ENCODE measurements at regions not wholly inside any gene's neighbourhood (a gene's known extent, or its start where the extent isn't known, plus 50 kb on each side); places are given as distances from the start of the nearest gene placed in this dataset.
"Not testable (repeated sequence)": the region's sequence is repeated elsewhere in the genome, so short reads cannot be mapped to it uniquely, and the experiment has no call there.

DNA sequence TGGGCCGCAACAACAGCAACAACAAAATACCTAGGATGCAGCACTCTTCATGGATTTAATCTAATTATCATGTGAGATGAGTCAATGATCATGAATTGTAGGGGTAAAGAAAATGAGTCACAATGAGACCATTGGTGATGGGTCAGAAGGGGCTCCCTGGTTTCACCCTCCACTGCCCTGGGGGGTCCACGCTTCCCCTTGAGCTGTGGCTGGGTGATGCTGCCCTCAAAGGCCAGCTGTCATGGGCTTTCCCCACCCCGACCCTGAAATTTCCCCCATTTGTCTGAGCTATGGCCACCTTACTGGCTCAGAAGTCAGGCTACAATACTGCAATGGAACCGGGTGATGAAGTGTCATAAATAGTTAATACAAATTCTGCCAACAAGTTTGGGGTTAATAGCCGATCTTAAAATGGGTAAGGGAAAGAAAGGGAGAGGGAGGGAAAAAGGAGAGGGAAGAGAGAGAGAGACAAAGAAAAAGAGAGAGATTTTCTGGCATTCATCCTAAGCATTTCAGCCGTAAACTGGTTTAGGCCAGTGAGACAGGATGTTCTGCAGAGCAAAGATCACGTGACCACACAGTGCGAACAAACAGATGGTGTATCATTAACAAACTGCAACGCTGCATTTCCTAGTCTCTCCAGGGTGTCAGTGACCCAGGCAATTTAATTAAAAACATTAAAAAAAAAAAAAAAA, 143.4 kb upstream of the ERRFI1 start:
- peak; percentile 92 for DNase-seq (ENCODE audit: low read depth)

DNA sequence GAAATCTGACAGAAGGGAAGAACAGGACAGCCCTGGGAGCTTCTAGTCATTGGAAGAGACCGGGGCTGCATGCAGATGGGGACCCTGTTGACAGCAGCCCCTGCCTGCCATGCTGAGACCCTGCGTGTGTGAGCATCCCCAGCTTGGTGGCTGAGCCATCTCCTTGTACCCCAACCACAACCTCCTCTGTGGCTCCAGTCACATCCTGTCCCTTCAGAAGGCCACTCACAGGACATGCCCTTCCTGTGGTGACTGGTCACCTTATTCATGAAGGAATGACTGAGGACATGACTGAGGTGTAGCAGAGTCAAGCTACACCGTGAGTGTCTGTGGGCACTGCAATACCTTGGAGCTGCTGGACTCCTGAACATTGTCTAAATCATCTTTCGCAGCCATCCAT, 141.8 kb upstream of the ERRFI1 start:
- DNase-seq (ENCODE audit: low read depth), result peak; percentile 52

DNA sequence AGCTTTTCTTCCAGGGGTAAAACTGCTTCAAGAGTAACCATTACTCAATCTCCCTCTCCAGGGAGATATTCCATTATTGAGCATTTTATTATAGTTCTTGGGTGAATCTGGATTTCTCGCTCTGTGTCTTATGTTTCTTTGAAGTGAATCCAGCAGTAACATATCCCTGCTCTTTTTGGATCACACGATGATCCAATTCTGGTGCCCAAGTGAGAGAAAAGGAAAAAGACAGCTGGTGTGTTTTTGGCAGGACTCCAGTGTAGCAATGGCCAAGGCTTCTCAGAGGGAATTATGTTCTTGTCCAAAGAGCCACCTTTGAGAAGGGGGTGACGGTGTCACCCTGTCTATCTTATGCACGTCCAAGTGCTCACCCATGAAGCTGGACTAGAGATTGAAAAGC, 140.3 kb upstream of the ERRFI1 start:
- DNase-seq (ENCODE audit: low read depth), result no peak

DNA sequence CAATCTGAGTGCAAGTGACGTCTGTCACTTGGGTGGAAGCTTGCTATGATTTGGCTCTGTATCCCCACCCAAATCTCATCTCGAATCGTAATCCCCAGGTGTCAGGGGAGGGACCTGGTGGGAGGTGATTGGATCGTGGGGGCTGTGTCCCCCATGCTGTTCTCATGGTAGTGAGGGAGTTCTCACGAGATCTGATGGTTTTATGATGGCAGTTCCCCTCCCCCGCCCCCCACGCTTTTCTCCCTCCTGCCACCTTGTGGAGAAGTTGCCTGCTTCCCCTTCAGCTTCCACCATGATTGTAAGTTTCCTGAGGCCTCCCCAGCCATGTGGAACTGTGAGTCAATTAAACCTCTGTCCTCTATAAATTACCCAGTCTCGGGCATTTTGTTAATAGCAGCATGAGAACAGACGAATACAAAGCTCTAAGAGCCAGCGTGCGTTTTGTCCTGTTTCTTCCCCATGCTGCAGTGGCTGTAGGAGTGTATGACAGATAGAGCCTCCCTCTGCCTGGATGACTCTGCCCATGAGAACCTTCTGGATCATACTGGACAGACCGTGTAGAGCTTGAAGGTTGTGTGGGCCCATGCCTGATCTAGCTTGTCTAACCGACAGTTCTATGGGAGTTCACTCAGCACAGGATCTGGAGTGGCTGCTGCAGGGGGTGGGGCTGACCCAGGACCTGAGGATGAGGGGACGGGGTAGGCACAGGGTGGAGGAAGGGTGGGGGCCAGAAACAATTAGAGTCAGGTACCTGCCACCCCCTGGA, 139.7 kb upstream of the ERRFI1 start:
- no peak for DNase-seq (ENCODE audit: low read depth)

DNA sequence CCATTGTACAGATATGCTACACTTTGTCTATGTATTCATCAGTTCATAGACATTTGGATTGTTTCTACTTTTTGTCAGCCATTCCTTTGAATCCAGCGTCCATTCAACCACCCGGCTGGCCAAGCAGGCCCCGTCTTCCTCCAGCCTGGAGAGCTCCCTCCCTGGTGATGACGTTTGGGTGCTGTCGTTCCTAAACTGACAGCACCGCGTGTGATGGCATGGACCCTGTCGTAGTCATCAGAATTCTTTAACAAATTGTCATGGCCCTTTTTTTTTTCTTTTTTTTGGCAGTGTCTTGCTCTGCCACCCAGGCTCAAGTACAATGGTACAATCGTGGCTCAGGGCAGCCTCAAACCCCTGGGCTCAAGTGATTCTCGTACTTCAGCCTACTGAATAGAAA, 138.6 kb upstream of the ERRFI1 start:
- no peak for DNase-seq (ENCODE audit: low read depth)

DNA sequence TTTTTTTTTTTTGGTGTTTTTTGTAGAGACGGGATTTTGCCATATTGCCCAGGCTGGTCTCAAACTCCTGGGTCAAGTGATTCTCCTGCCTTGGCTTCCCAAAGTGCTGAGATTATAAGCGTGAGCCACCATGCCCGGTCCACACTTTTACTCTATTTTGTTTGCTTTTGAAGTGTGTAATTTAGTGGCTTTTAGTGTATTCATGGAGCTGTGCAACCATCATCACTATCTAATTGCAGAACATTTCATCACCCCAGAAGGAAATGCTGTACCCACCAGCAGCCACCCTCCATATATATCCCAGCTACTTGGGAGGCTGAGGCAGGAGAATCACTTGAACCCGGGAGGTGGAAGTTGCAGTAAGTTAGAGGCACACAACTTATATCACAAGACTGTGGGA, 136.9 kb upstream of the ERRFI1 start:
- no peak for DNase-seq (ENCODE audit: low read depth)

DNA sequence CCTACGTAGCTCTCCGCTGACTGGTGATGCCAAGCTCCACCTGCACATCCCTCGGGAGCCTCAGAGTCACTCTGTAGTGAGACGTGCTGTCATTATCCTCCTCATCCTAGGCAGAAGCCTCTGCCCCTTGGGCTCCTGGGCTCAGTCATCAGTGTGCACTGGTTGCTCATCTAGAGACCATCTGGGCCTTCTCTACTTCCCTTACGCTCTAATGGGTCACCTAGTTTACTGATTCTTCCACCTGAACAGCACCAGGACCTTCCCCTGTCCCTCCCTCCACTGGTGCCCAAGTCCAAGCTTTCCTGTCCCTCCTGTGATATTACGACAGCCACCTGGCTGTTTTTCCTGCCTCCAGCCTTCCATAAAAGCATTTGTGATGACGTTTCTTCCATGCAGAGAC, 136.1 kb upstream of the ERRFI1 start:
- DNase-seq (ENCODE audit: low read depth), result no peak

DNA sequence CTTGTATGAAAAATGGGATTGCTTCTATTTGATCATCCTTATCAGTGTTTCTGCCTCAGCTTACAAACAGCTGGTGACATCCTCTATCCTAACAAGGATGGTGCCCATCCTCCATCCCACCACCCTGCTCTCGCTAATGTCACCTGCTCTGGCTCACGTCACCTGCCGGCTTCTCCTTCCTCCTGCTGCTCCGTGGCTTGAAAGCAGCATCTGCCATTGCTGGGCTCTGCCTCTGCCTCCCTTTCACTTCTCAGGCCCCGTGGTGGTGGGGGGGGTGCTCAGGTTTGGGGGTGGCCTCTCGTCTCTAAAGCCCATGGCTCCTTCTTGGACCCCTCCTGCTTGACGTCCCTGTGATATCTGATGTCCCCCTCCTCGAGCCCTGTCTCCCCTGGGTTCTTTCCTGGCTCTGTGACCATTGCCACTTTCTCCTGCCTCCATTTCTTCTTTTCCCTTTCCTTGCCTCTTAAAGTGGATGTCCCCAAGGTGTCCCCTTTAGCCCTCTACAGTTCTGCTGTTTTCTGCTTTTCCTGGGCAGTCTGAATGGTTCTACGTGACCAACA, 135.5 kb upstream of the ERRFI1 start:
- no peak for DNase-seq (ENCODE audit: low read depth)

DNA sequence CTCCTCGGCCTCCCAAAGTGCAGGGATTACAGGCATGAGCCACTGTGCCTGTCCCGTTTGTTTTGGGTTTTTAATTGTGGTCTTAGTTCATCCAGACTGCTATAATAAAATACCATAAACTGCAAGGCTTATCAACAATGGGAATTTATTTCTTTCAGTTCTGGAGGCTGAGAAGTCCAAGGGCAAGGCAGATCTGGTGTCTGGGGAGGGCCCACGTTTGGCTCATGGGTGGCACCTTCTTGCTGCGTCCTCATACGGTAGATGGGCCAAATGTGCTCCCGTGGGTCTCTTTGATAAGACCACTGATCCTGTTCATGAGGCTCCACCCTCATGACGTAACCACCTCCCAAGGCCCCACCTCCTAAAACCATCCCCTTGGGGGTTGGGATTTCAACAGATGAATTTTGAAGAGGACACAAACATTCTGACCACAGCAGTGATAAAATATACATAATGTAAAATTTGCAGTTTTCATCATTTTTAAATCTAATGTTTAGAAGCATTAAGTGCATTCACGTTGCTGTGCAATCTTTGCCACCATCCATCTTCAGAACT, 133.4 kb upstream of the ERRFI1 start:
- no peak for DNase-seq (ENCODE audit: low read depth)

DNA sequence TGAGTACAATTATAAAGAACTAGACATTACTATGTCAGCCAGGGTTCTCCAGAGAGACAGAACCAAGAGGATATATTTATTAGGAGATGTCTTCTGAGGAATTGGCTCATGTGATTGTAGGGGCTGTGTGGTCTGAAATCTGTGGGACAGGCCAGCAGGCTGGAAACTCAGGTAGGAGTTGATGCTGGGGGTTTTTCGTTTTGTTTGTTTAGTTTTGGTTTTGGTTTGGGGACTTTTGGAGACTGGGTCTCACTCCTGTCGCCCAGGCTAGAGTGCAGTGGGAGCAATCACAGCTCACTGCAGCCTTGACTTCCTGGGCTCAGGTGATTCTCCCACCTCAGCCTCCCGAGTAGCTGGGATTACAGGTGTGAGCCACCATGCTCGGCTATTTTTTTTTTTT, 132.9 kb upstream of the ERRFI1 start:
- DNase-seq (ENCODE audit: low read depth), result no peak

DNA sequence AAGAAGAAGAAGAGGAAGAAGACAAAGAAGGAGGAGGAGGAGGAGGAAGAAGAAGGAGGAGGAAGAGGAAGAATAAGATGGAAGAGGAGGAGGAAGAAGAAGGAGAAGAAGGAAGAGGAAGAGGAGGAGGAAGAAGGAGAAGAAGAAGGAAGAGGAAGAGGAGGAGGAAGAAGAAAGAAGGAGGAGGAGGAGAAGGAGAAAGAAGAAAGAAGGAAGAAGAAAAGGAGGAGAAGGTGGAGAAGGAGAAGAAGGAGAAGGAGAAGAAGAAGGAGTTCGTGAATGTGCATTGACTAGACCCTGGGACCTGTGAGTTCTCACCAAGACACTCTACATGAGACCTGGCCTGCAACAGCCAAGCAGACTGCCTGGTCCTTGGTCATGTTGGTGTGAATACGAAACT, 131.7 kb upstream of the ERRFI1 start:
- no peak for DNase-seq (ENCODE audit: low read depth)

DNA sequence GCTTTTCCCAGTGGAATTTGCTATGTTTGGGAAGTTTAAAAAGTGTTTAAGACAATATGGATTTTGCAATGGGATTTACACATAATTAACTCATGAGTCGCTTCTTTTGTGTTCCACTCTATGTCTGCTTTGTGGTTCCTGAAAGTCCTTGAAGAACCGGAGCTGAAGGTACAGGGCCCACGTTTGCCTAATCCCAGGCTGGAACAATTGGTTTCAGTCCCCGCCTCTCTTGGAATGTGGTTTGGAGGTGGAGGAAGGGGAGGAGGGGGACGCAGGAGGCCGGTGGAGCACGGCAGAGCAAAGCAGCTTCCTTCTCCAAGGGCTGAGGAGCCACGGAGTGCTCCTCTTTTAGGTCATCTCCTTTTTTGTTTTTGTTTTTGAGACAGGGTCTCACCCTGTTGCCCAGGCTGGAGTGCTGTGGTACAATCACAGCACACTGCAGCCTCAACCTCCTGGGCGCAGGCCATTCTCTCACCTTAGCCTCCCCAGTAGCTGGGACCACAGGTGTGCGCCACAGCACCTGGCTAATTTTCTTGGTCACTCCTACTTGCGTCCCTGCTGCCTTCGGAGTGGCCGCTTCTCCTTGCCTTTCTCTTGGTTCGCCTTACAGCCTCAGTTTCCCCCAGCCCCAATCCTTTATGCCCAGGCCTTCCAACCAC, 129.5 kb upstream of the ERRFI1 start:
- peak; percentile 80 for DNase-seq (ENCODE audit: low read depth)

DNA sequence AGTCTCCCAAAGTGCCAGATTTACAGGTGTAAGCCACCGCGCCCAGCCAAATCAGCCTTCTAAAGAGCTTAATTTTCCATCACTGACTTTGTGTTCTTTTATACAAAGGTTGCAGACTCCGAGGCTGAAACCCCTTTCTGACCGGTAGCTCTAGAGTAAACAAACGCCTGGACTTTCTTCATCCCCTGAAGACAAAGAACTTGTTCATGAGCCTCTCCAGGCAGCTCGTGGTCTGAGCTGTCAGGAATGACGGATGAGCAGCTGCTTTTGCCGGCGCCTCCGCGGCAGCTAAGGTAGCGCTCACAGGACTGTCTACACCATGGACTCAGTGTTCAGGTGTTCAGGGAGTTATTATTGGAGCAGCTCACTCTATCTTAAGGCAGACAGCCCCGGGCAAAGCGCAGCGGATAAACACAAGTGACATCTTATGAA, 128.5 kb upstream of the ERRFI1 start:
- peak; percentile 96 for DNase-seq (ENCODE audit: low read depth)

DNA sequence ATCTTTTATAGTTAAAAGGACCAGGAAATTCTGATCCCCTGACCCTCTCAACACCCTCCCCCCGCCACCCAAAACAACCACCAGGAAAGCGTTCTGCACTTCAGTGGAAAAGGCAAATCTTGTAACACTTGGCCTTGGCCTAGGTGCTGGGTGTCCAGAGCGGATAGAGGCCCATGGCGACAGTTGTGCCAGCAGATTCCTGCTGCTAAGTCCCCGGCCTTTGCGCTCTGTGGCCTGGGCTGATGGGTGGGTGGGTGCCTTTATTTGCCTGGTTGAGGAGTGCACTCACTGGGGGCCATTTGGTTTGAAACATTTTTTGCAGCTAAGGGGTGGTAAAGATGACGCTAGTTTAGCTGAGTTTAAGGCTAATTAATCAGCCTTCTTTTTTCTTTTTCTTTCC, 127.9 kb upstream of the ERRFI1 start:
- no peak for DNase-seq (ENCODE audit: low read depth)

DNA sequence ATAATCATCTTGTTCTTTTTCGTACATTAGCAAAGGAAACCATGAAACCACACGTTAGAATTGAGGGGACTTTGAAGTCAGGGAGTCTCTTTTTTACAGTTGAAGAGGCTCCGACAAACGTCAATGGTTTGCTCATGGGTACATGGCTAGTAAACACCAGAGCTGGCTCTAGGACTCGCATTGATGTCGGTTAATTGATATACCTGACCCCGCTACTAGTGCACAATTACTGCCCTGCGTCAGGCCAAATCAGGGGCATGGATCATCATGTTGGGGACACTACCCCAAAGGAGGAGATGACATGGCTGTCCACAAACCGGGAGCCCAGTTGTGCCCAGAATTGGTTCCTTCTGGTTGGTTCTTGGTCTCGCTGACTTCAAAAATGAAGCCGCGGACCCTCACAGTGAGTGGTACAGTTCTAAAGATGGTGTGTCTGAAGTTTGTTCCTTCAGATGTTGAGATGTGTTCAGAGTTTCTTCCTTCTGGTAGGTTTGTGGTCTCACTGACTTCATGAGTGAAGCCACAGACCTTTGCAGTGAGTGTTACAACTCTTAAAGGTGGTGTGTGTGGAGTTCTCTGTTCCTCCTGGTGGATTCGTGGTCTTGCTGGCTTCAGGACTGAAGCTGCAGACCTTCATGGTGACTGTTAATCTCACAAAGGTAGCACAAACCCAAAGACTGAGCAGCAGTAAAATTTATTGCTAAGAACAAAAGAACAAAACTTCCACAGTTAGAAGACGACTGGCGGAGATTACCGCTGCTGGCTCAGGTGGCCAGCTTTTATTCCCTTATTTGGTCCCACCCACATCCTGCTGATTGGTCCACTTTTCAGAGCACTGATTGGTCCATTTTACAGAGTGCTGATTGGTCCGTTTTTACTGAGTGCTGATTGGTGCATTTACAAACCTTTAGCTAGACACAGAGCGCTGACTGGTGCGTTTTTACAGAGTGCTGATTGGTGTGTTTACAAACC, 126.9 kb upstream of the ERRFI1 start:
- DNase-seq (ENCODE audit: low read depth), result no peak

DNA sequence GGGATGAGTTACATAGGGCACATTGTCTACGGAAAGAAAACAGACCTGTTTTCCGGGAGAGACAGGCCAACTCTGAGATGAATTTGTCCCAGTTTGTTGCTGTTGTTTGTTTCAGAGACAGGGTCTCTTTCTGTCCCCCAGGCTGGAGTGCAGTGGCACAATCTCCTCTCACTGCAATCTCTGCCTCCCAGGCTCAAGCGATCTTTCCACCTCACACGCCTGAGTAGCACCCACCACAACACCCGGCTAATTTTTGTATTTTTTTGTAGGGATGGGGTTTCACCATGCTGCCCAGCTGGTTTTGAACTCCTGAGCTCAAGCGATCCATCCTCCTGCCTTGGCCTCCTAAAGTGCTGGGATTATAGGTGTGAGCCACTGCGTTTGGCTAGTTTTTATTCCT, 125.5 kb upstream of the ERRFI1 start:
- no peak for DNase-seq (ENCODE audit: low read depth)

DNA sequence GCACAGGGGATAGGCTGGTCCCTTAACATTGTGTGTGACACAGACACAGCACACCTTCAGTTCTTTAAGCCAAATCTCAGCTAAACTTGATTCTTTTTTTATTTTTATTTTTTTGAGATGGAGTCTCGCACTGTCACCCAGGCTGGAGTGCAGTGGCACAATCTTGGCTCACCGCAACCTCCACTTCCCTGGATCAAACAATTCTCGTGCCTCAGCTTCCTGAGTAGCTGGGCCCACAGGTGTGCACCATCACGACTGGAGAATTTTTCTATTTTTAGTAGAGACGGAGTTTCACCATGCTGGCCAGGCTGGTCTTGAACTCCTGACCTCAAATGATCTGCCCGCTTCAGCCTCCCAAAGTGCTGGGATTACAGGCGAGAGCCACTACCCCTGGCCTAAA, 123.6 kb upstream of the ERRFI1 start:
- not testable (repeated sequence) for DNase-seq (ENCODE audit: low read depth)

DNA sequence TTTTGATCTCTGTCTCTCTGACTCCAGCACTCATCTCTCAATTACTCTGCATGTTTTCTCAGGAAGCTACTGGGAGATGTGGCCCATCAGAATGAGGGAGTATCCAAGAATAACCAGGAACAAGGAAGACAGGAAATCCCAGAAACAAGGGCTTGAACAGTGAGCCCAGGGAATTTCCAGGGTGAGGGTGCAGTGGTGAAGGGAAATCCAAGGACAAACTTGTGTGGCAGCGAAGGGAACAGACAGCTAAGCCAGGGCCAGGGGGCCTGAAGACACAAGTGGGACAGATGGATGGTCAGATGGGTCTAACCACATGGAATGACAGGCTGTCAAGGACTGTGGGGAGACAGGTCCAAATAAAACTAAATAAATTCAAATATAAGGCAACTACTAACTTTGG, 121.8 kb upstream of the ERRFI1 start:
- no peak for DNase-seq (ENCODE audit: low read depth)

DNA sequence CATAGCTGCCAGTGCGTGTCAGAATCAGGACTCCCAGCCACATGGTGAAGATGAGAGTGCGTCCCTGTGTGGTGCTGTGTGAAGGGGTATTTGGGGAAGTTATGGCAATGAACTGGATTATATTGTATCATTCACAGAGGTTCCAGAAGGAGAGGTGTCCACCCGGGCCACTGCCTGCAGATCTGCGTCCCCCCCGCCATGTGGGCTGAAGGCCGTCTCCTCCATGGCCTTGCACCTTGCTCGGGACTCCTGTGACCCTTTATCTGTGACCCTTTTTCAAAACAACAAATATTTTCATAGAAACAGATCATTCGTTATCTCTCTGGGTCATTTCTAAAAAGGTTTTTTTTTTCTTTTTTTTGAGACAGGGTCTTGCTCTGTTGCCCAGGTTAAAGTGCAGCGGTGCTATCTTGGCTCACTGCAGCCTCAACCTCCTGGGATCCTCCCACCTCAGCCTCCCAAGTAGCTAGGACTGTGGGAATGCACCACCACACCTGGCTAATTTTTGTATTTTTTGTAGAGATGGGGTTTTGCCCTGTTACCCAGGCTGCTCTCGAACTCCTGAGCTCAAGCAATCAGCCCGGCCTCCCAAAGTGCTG, 120.2 kb upstream of the ERRFI1 start:
- DNase-seq (ENCODE audit: low read depth), result no peak

DNA sequence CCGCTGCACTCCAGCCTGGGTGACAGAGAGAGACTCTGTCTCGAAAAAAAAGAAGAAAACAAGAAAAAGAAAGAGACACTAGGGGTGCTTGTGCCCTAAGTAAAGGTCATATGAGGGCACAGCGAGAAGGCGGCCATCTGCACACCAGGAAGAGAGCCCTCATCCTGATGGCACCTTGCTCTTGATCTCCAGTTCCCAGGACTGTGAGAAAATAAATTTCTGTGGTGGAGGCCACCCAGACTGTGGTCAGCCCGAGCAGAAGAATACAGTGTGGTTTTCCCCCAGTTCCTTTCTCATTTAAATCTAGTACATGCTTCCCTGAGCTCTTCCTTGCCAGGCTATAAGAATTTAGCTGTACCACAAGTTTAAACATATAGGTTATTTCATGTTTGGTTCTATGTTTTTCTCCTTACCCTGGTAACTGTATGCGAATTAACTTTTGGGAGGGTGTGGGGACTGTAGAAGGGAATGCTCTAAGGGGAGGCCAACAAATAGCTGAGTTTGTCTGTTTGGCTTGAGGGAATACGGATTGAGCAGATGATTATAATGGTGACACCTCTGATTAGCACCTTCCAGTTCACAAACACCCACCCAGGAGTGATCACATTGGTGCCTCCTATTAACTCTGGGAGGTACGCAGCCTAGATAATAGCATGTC, 119.6 kb upstream of the ERRFI1 start:
- DNase-seq (ENCODE audit: low read depth), result peak; percentile 79

All from M059J (cell line).